ENCODE measurements at regions not wholly inside any gene's neighbourhood (a gene's known extent, or its start where the extent isn't known, plus 50 kb on each side); places are given as distances from the start of the nearest gene placed in this dataset.

GRCh38 chr12:60066655-60067054 is 470.8 kb downstream of the SLC16A7 start:
- Histone ChIP-seq H3K9ac (ENCODE audit: low read length) (no peak overlapping the region), H3K27ac (ENCODE audit: low read depth, low read length) (no peak overlapping the region), H3K9me3 (ENCODE audit: control insufficient read depth in 1 of 2, insufficient read depth in 1 of 2, low read depth in 1 of 2, low read length in 2 of 2) (no peaks in the 10 kb centered on the region), H3K4me1 (ENCODE audit: control insufficient read depth in 1 of 2, insufficient read depth in 2 of 2, low read length in 2 of 2) (peaks cover 5 to 6% of the 10 kb centered on the region in 2 experiments), H3K36me3 (ENCODE audit: control insufficient read depth in 1 of 2, insufficient read depth in 2 of 2, low read length in 2 of 2) (no peaks in the 10 kb centered on the region), H3K4me3 (replicated peaks in 1 of 2; ENCODE audit: low read depth in 1 of 2, low read length in 2 of 2) (no peak overlapping the region), H4K20me1 (ENCODE audit: insufficient read depth) (no peaks in the 10 kb centered on the region), H3K79me2 (ENCODE audit: insufficient read depth, low read length) (no peaks in the 10 kb centered on the region), H3K9me2 (ENCODE audit: insufficient read depth) (no peaks in the 10 kb centered on the region), H2AFZ (ENCODE audit: low read depth, low read length, poor library complexity, severe bottlenecking) (no peak overlapping the region), H3K27me3 (ENCODE audit: insufficient read depth, low read length) (no peaks in the 10 kb centered on the region), H3K4me2 (ENCODE audit: low read length) (no peak overlapping the region)
- ChIA-PET CTCF (no interaction called here), POLR2A (no interaction called here), RAD21 (ENCODE audit: low non-redundant PET in 1 of 2, low total read pairs in 2 of 2, uncharacterized antibody in 2 of 2, unreplicated experiment in 2 of 2) (no interaction called here)
- BruUV-seq (replicated peaks), result no TSS peak
- intact Hi-C loops (cut with micrococcal nuclease), result no loop called here
- no peak for ATAC-seq
- no peak for TF ChIP-seq CTCF (IDR thresholded peaks at IDR 0.05 in 2 of 3, conservative IDR thresholded peaks at IDR 0.05 in 1 of 3; ENCODE audit: borderline replicate concordance in 1 of 3, insufficient read depth in 1 of 3, low read depth in 2 of 3, low read length in 2 of 3)
- TF ChIP-seq ATF3 (IDR thresholded peaks at IDR 0.05), result no peak
- no peak for TF ChIP-seq EZH2phosphoT487 (IDR thresholded peaks at IDR 0.05; ENCODE audit: borderline replicate concordance)
- TF ChIP-seq ELF1 (IDR thresholded peaks at IDR 0.05; ENCODE audit: borderline replicate concordance, low read depth), result no peak
- no peak for TF ChIP-seq MAX (IDR thresholded peaks at IDR 0.05)
- TF ChIP-seq FOSL1 (IDR thresholded peaks at IDR 0.05; ENCODE audit: low read depth), result no peak
- TF ChIP-seq POLR2AphosphoS5 (IDR thresholded peaks at IDR 0.05; ENCODE audit: low read depth, low read length), result no peak
- TF ChIP-seq SP1 (IDR thresholded peaks at IDR 0.05; ENCODE audit: low read depth), result no peak
- TF ChIP-seq JUND (IDR thresholded peaks at IDR 0.05), result no peak
- TF ChIP-seq EZH2 (IDR thresholded peaks at IDR 0.05), result no peak
- no peak for TF ChIP-seq TCF7L2 (IDR thresholded peaks at IDR 0.05; ENCODE audit: borderline replicate concordance, extremely low read depth, insufficient read depth, insufficient read length)
- no peak for TF ChIP-seq CBX3 (IDR thresholded peaks at IDR 0.05; ENCODE audit: low read depth)
- TF ChIP-seq REST (IDR thresholded peaks at IDR 0.05; ENCODE audit: low read depth), result no peak
- no peak for TF ChIP-seq YY1 (IDR thresholded peaks at IDR 0.05; ENCODE audit: extremely low read depth, insufficient replicate concordance, low read depth, low read length)
- DNase-seq (ENCODE audit: low read depth, low spot score), result no peak
